Right renal cortex interstitium (tissue), 3 donors: ENCODE measurements at regions not wholly inside any gene's neighbourhood (a gene's known extent, or its start where the extent isn't known, plus 50 kb on each side); places are given as distances from the start of the nearest gene placed in this dataset.

Experiments used
- DNase-seq, 3 donors: peaks; one replicate each; pipeline ENCODE4 v3.0.0-alpha.2; 2013; ENCODE audit warnings: low read depth in 3 of 3, low spot score in 2 of 3

GRCh38 chr6:84467296-84467695, 239.9 kb upstream of the CEP162 start:
- DNase-seq, result no peak

- no peak for DNase-seq
These were observed 239.1 kb upstream of the CEP162 start for GRCh38 chr6:84466511-84466910.

GRCh38 chr6:84464471-84464870, 237.0 kb upstream of the CEP162 start:
- no peak for DNase-seq

GRCh38 chr6:84462698-84463097, 235.3 kb upstream of the CEP162 start:
- DNase-seq, result no peak

- DNase-seq, result no peak
These were observed 234.0 kb upstream of the CEP162 start for GRCh38 chr6:84461461-84461860.

- no peak for DNase-seq
These were observed 233.0 kb upstream of the CEP162 start for GRCh38 chr6:84460491-84460890.

GRCh38 chr6:84459401-84459800, 232.0 kb upstream of the CEP162 start:
- DNase-seq, result no peak

- DNase-seq, result no peak
These were observed 230.8 kb upstream of the CEP162 start for GRCh38 chr6:84458271-84458670.

GRCh38 chr6:84457276-84457675, 229.8 kb upstream of the CEP162 start:
- DNase-seq, result no peak

- DNase-seq, result no peak
These were observed 229.4 kb upstream of the CEP162 start for GRCh38 chr6:84456803-84457202.

- no peak for DNase-seq
These were observed 228.1 kb upstream of the CEP162 start for GRCh38 chr6:84455511-84456029.

GRCh38 chr6:84453499-84453898, 226.1 kb upstream of the CEP162 start:
- no peak for DNase-seq

- no peak for DNase-seq
These were observed 222.6 kb upstream of the CEP162 start for GRCh38 chr6:84450018-84450417.

- peak in 2 of 3 donors; percentile 23 to 30 for DNase-seq
These were observed 221.8 kb upstream of the CEP162 start for GRCh38 chr6:84449220-84449619.

GRCh38 chr6:84448331-84448730, 220.9 kb upstream of the CEP162 start:
- no peak for DNase-seq

- DNase-seq, result no peak
These were observed 220.2 kb upstream of the CEP162 start for GRCh38 chr6:84447651-84448050.

- DNase-seq, result no peak
These were observed 217.6 kb upstream of the CEP162 start for GRCh38 chr6:84445068-84445467.

- no peak for DNase-seq
These were observed 214.8 kb upstream of the CEP162 start for GRCh38 chr6:84442208-84442607.

- DNase-seq, result no peak
These were observed 214.0 kb upstream of the CEP162 start for GRCh38 chr6:84441456-84441855.

- DNase-seq, result no peak
These were observed 207.1 kb upstream of the CEP162 start for GRCh38 chr6:84434550-84434949.

GRCh38 chr6:84432619-84433018, 205.2 kb upstream of the CEP162 start:
- no peak for DNase-seq

GRCh38 chr6:84428300-84428907, 201.0 kb upstream of the CEP162 start:
- DNase-seq, result peak in 1 of 3 donors; percentile 39
